ENCODE measurements at regions not wholly inside any gene's neighbourhood (a gene's known extent, or its start where the extent isn't known, plus 50 kb on each side); places are given as distances from the start of the nearest gene placed in this dataset.

DNA sequence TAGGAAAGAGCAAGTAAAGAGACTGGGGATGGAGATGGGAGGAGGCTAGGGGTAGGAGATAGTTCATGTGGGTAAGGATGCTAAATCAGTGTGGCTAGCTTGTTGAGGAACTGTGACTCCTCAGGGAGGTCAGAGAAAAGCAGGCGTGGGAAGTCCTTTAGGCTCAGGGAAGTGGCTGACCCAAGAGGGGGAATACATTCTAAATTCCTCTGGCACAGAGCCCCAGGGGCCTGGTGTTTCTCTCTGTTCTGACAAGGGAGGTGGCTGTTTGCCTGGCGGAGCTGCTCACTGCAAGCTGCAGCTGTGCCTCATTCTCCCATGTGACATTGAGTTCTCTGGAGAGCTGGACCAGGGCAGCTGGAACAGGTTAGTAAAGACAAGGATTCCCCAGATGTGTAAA, 152.2 kb upstream of the SLC38A2 start:
- Mint-ChIP-seq H3K36me3 (ENCODE audit: insufficient read depth, unreplicated experiment) (no peaks in the 10 kb centered on the region), H3K9me3 (ENCODE audit: unreplicated experiment) (peaks cover 9% of the 10 kb centered on the region), H3K27me3 (ENCODE audit: insufficient read depth, unreplicated experiment) (no peaks in the 10 kb centered on the region), H3K4me1 (ENCODE audit: low read depth, unreplicated experiment) (peaks cover 20% of the 10 kb centered on the region), H3K4me3 (ENCODE audit: unreplicated experiment) (no peak overlapping the region), H3K27ac (ENCODE audit: unreplicated experiment) (peak overlapping the region; percentile 50)
- intact Hi-C loops (cut with micrococcal nuclease; ENCODE audit: unreplicated experiment): loop anchor here (1.0 to 5.0 kb wide), 2 partner anchors 30 to 152 kb away; partner anchors contain the start of gene SLC38A2
- TF ChIP-seq, protein P1, sequence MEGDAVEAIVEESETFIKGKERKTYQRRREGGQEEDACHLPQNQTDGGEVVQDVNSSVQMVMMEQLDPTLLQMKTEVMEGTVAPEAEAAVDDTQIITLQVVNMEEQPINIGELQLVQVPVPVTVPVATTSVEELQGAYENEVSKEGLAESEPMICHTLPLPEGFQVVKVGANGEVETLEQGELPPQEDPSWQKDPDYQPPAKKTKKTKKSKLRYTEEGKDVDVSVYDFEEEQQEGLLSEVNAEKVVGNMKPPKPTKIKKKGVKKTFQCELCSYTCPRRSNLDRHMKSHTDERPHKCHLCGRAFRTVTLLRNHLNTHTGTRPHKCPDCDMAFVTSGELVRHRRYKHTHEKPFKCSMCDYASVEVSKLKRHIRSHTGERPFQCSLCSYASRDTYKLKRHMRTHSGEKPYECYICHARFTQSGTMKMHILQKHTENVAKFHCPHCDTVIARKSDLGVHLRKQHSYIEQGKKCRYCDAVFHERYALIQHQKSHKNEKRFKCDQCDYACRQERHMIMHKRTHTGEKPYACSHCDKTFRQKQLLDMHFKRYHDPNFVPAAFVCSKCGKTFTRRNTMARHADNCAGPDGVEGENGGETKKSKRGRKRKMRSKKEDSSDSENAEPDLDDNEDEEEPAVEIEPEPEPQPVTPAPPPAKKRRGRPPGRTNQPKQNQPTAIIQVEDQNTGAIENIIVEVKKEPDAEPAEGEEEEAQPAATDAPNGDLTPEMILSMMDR (IDR thresholded peaks at IDR 0.05; ENCODE audit: insufficient read depth in 1 of 2, low read depth in 1 of 2, low read length in 1 of 2, severe bottlenecking in 1 of 2, unreplicated experiment in 1 of 2): no peak
- CTCF ChIA-PET: no interaction called here
- H3K36me3 ChIP-seq (ENCODE audit: control insufficient read depth, insufficient read depth, low read length): no peaks in the 10 kb centered on the region; the same call in 1 of the 2 replicates
- no TSS peak for BruUV-seq (replicated peaks)
- no peaks in the 10 kb centered on the region for H3K27me3 ChIP-seq (replicated peaks; ENCODE audit: control insufficient read depth, insufficient read depth, low read length)
- POLR2A ChIA-PET: interaction anchor here (1.3 kb wide), 1 partner anchor 153 kb away, joined by 4 read pairs; no protein-coding TSS in a partner anchor
- H3K4me3 ChIP-seq (ENCODE audit: low read depth, low read length): no peak overlapping the region
- DNase-seq: no peak
- no peaks in the 10 kb centered on the region for H3K9me3 ChIP-seq
- H3K4me1 ChIP-seq: peaks cover 19% of the 10 kb centered on the region

DNA sequence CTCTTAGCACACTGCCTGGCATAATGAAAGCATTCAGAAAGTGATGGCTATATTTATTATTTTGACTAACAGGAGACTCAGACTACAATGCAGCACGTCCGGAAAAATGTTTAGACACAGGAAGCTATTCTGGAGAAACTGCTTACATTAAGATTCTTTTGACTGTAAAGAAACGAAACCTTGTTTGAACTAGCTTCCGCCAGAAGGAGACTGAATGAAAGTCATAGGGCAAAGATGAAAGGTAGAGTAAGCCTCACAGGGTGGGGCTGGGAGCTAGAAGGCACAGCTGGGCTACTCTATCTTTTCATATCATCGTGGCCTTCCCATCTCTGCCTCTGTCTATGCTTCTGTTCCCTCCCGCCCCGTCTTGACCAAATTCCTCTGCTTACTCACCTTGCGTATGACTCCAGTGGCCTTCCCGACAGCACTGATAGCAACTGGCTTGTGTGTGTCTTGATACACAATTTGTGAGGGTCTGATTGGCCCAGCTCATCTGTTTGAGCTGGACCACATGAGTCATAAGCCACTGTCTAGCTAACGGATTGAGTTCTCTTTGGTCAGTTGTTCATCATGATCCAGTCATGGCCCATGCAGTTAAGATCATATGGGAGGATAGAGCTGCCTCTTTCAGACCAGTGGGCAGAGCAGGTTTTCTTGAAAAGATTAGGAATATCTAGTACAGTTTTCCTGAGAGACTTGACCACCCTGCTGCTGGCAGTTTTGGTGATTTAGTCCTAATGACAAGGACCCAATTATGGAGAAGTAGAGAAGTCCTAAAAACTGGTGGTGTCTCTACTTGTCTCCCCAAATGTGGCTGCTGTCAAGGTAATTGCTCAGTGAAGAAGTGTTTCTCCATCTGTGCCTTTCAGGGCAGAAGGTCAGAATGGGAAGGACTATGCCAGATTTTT, 151.5 kb upstream of the SLC38A2 start:
- TF ChIP-seq, protein P1 (IDR thresholded peaks at IDR 0.05; ENCODE audit: insufficient read depth in 1 of 2, low read depth in 1 of 2, low read length in 1 of 2, severe bottlenecking in 1 of 2, unreplicated experiment in 1 of 2): no peak
- Histone ChIP-seq H3K4me1 (peaks cover 25% of the 10 kb centered on the region), H3K36me3 (ENCODE audit: control insufficient read depth, insufficient read depth, low read length) (no peaks in the 10 kb centered on the region; the same call in 1 of the 2 replicates), H3K4me3 (ENCODE audit: low read depth, low read length) (no peak overlapping the region), H3K9me3 (no peaks in the 10 kb centered on the region), H3K27me3 (replicated peaks; ENCODE audit: control insufficient read depth, insufficient read depth, low read length) (no peaks in the 10 kb centered on the region)
- peaks cover 26% of the 10 kb centered on the region for H3K4me1 Mint-ChIP-seq (ENCODE audit: low read depth, unreplicated experiment)
- TSS peak; percentile 91 for BruUV-seq (replicated peaks)
- CTCF ChIA-PET: interaction anchor here (1.0 kb wide), 1 partner anchor 137 kb away, joined by 6 read pairs; no protein-coding TSS in a partner anchor
- POLR2A ChIA-PET: interaction anchor here (1.3 kb wide), 1 partner anchor 153 kb away, joined by 4 read pairs; no protein-coding TSS in a partner anchor
- intact Hi-C loops (cut with micrococcal nuclease; ENCODE audit: unreplicated experiment): loop anchor here (1.0 to 5.0 kb wide), 2 partner anchors 30 to 152 kb away; partner anchors contain the start of gene SLC38A2
- H3K4me3 Mint-ChIP-seq (ENCODE audit: unreplicated experiment): peak overlapping the region; percentile 60
- H3K9me3 Mint-ChIP-seq (ENCODE audit: unreplicated experiment): peaks cover 9% of the 10 kb centered on the region
- H3K27me3 Mint-ChIP-seq (ENCODE audit: insufficient read depth, unreplicated experiment): no peaks in the 10 kb centered on the region
- no peaks in the 10 kb centered on the region for H3K36me3 Mint-ChIP-seq (ENCODE audit: insufficient read depth, unreplicated experiment)
- peak; percentile 53 to 80 for DNase-seq
- H3K27ac Mint-ChIP-seq (ENCODE audit: unreplicated experiment): peak overlapping the region; percentile 50

DNA sequence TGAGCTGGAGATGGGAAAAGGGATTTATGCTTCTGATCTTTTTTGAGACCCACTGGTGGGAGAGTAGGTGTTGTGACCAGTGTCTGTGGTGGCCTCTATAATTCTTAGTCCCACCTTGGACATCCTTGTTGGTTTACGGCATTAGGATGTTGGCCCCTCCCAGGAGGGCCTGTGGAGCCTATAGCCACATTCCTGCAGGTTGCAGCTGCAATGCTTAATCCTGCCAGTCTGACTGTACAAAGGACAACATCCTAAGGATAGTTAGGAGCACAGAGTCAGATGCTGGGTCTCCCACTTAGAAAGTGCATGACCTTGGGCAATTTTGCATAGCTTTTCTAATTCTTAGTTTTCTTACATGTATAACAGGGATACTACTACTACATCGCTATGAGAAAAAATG, 150.9 kb upstream of the SLC38A2 start:
- no peaks in the 10 kb centered on the region for H3K36me3 ChIP-seq (ENCODE audit: control insufficient read depth, insufficient read depth, low read length)
- POLR2A ChIA-PET: interaction anchor here (1.3 kb wide), 1 partner anchor 152 kb away, joined by 4 read pairs; no protein-coding TSS in a partner anchor
- TF ChIP-seq, protein P1 (IDR thresholded peaks at IDR 0.05; ENCODE audit: insufficient read depth in 1 of 2, low read depth in 1 of 2, low read length in 1 of 2, severe bottlenecking in 1 of 2, unreplicated experiment in 1 of 2): no peak
- intact Hi-C loops (cut with micrococcal nuclease; ENCODE audit: unreplicated experiment): loop anchor here (5.0 kb wide), 1 partner anchor 151 kb away; the partner anchor contains the start of gene SLC38A2
- no peaks in the 10 kb centered on the region for H3K27me3 ChIP-seq (replicated peaks; ENCODE audit: control insufficient read depth, insufficient read depth, low read length)
- CTCF ChIA-PET: interaction anchor here (1.0 kb wide), 1 partner anchor 138 kb away, joined by 6 read pairs; no protein-coding TSS in a partner anchor
- H3K4me3 ChIP-seq (ENCODE audit: low read depth, low read length): no peak overlapping the region
- Mint-ChIP-seq H3K4me3 (ENCODE audit: unreplicated experiment) (peak overlapping the region; percentile 60), H3K27ac (ENCODE audit: unreplicated experiment) (peak overlapping the region; percentile 50), H3K27me3 (ENCODE audit: insufficient read depth, unreplicated experiment) (no peaks in the 10 kb centered on the region), H3K36me3 (ENCODE audit: insufficient read depth, unreplicated experiment) (no peaks in the 10 kb centered on the region), H3K9me3 (ENCODE audit: unreplicated experiment) (peaks cover 7% of the 10 kb centered on the region), H3K4me1 (ENCODE audit: low read depth, unreplicated experiment) (peaks cover 29% of the 10 kb centered on the region)
- BruUV-seq (replicated peaks): no TSS peak
- peak; percentile 34 to 59 for DNase-seq
- H3K4me1 ChIP-seq: peaks cover 32% of the 10 kb centered on the region
- H3K9me3 ChIP-seq: no peaks in the 10 kb centered on the region
